ENCODE measurements at regions not wholly inside any gene's neighbourhood (a gene's known extent, or its start where the extent isn't known, plus 50 kb on each side); places are given as distances from the start of the nearest gene placed in this dataset.

DNA sequence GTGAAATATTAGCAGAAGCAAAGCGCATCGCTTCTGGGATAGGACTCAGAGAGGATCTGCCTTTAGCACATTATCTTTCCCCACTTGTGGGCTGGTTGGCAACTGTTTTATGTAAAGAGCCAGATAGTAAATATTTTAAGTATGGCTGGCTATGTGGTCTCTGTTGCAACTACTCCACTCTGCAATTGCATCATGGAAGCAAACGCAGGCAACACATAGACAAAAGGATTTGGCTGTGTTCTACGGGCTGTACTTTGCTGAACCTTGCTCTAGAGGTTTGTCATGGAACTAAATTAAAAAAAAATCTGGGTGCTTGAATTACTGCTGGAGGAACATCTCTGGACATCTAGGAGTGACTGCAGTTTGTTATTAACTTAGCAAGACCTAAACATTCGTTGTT is 307.8 kb upstream of the TPK1 start:
- TF ChIP-seq, protein P1, sequence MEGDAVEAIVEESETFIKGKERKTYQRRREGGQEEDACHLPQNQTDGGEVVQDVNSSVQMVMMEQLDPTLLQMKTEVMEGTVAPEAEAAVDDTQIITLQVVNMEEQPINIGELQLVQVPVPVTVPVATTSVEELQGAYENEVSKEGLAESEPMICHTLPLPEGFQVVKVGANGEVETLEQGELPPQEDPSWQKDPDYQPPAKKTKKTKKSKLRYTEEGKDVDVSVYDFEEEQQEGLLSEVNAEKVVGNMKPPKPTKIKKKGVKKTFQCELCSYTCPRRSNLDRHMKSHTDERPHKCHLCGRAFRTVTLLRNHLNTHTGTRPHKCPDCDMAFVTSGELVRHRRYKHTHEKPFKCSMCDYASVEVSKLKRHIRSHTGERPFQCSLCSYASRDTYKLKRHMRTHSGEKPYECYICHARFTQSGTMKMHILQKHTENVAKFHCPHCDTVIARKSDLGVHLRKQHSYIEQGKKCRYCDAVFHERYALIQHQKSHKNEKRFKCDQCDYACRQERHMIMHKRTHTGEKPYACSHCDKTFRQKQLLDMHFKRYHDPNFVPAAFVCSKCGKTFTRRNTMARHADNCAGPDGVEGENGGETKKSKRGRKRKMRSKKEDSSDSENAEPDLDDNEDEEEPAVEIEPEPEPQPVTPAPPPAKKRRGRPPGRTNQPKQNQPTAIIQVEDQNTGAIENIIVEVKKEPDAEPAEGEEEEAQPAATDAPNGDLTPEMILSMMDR (IDR thresholded peaks at IDR 0.05): no peak
- no peak for TF ChIP-seq EZH2 (IDR thresholded peaks at IDR 0.05; ENCODE audit: borderline replicate concordance, insufficient read depth, low read depth, low read length, poor library complexity, severe bottlenecking)
